Vagina (tissue), 2 donors: ENCODE measurements at regions not wholly inside any gene's neighbourhood (a gene's known extent, or its start where the extent isn't known, plus 50 kb on each side); places are given as distances from the start of the nearest gene placed in this dataset.

ENCODE experiments used
- DNase-seq, 2 donors: peaks; one replicate each; pipeline ENCODE4 v3.0.0-alpha.2; 2017; ENCODE audit errors: extremely low spot score in 2 of 2
- H3K27ac ChIP-seq: fragments of 200-600 bp; sonication (generic); one replicate; pipeline ENCODE4 v1.5.1; 2019
- H3K27me3 ChIP-seq: fragments of 200-600 bp; sonication (generic); one replicate; pipeline ENCODE4 v1.5.1; 2019
- H3K36me3 ChIP-seq, 2 donors: fragments of 200-600 bp; sonication (generic); one replicate each; pipeline ENCODE4 v1.5.1; 2017 to 2019
- H3K4me1 ChIP-seq: fragments of 200-600 bp; sonication (generic); one replicate; pipeline ENCODE4 v1.5.1; 2019
- H3K4me3 ChIP-seq, 2 donors: fragments of 200-600 bp; sonication (generic); 1 replicate in 1 of 2; 2 replicates in 1 of 2; pipeline ENCODE4 v1.5.1; 2016 to 2019
- H3K9me3 ChIP-seq: fragments of 200-600 bp; sonication (generic); one replicate; pipeline ENCODE4 v1.5.1; 2019
- POLR2A ChIP-seq, 2 donors: fragments of 450-650 bp; IDR thresholded peaks; one replicate each; pipeline ENCODE4 v1.6.1; 2017; ENCODE audit warnings: antibody characterized with exemption in 2 of 2, mild to moderate bottlenecking in 2 of 2, moderate library complexity in 2 of 2
- POLR2AphosphoS5 ChIP-seq, 2 donors: sonication (generic); formaldehyde crosslinking; IDR thresholded peaks; one replicate each; pipeline ENCODE4 v1.9.0; 2017; ENCODE audit warnings: antibody characterized with exemption in 2 of 2, mild to moderate bottlenecking in 2 of 2, low read depth in 1 of 2; ENCODE audit not compliant: insufficient read depth in 1 of 2
- intact Hi-C: fragments of 100-400 bp; cut with DNase I; formaldehyde crosslinking; loops from one replicate; pipeline ENCODE4 v1.15.1; 2023
- TF ChIP-seq, protein P1 (sequence below), 3 experiments: fragments of 450-650 bp in 2 of 3; fragments of 200-600 bp in 1 of 3; sonication (generic) in 1 of 3; IDR thresholded peaks; one replicate each; pipeline ENCODE4 v1.5.1; 2017 to 2019; ENCODE audit warnings: antibody characterized with exemption in 3 of 3, mild to moderate bottlenecking in 2 of 3, moderate library complexity in 2 of 3

DNA sequence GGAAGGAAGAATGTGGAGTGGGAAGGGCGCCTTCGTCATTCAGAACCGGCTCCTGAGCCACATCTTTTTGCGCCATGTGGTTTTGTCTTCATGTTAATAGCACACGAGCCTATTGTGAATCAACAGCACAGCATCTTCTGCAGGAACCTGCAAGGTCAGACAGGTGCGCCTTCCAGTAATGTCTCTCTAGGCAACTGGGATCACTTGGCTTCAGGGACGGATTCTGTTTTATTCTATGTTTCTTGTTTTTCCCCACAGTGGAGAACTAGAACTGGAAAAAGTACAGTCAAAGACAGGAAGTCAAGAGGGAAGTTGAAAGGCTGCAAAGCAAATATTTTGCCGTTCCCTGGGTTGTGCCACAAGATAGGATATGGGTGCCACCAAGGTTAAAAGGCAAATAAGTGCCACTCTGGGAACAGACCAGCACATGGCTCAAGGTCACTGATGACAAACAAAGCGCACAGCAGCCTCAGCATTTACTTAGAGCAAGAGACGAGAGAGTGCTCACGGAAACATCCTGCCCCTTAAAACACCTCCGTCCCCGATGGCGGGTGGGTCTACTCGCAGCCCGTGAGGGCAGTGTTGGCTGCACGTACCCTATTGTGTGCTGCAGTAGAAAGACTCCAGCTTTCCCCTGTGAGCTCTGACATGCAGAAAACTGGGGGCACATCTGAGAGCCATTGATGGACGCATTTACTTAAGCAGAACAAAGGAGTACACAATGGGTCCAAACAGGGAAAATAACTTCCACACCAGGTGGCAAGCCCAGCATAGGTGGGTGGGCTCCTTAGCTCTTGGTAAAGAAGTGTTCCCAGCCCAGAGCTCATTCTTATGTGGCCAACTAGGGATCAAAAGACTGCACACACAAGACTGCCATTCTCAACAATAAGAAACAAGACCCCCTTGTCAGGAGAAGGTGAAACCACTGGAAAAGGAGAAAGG, 107.2 kb upstream of the PARD3B start:
- Histone ChIP-seq H3K27ac (no peak overlapping the region), H3K9me3 (no peaks in the 10 kb centered on the region), H3K4me1 (no peaks in the 10 kb centered on the region), H3K27me3 (no peaks in the 10 kb centered on the region), H3K4me3 (no peak overlapping the region), H3K36me3 (no peaks in the 10 kb centered on the region)
- TF ChIP-seq POLR2A (IDR thresholded peaks at IDR 0.05) = no peak
- TF ChIP-seq POLR2AphosphoS5 (IDR thresholded peaks at IDR 0.05; ENCODE audit: insufficient read depth in 1 of 2, low read depth in 1 of 2) = no peak
- TF ChIP-seq, protein P1, sequence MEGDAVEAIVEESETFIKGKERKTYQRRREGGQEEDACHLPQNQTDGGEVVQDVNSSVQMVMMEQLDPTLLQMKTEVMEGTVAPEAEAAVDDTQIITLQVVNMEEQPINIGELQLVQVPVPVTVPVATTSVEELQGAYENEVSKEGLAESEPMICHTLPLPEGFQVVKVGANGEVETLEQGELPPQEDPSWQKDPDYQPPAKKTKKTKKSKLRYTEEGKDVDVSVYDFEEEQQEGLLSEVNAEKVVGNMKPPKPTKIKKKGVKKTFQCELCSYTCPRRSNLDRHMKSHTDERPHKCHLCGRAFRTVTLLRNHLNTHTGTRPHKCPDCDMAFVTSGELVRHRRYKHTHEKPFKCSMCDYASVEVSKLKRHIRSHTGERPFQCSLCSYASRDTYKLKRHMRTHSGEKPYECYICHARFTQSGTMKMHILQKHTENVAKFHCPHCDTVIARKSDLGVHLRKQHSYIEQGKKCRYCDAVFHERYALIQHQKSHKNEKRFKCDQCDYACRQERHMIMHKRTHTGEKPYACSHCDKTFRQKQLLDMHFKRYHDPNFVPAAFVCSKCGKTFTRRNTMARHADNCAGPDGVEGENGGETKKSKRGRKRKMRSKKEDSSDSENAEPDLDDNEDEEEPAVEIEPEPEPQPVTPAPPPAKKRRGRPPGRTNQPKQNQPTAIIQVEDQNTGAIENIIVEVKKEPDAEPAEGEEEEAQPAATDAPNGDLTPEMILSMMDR (IDR thresholded peaks at IDR 0.05) = no peak
- DNase-seq = no peak
- intact Hi-C loops = no loop called here

DNA sequence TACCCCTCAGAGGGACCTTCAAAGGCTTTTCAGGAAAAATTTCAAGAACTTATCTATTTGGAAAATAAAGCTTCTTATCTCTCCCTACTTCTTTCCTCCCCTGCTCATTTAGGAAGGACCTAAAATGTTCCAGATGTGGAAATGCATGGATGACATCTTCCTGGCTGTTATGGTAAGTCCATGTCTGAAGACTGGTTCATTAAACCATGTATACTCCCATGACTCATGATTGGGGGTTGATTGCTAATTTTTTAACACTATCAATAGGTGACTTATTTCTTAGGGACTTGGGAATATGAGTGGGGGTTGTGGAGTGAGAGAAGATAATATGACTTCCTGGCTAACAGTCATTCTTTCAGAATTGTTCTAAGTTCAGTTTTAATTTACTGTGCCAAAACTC, 104.0 kb upstream of the PARD3B start:
- Histone ChIP-seq H3K36me3 (no peaks in the 10 kb centered on the region), H3K9me3 (no peaks in the 10 kb centered on the region), H3K4me1 (no peaks in the 10 kb centered on the region), H3K27ac (no peak overlapping the region), H3K27me3 (no peaks in the 10 kb centered on the region), H3K4me3 (no peak overlapping the region)
- intact Hi-C loops = no loop called here
- TF ChIP-seq, protein P1 (IDR thresholded peaks at IDR 0.05) = no peak
- no peak for TF ChIP-seq POLR2A (IDR thresholded peaks at IDR 0.05)
- no peak for TF ChIP-seq POLR2AphosphoS5 (IDR thresholded peaks at IDR 0.05; ENCODE audit: insufficient read depth in 1 of 2, low read depth in 1 of 2)
- DNase-seq = no peak

DNA sequence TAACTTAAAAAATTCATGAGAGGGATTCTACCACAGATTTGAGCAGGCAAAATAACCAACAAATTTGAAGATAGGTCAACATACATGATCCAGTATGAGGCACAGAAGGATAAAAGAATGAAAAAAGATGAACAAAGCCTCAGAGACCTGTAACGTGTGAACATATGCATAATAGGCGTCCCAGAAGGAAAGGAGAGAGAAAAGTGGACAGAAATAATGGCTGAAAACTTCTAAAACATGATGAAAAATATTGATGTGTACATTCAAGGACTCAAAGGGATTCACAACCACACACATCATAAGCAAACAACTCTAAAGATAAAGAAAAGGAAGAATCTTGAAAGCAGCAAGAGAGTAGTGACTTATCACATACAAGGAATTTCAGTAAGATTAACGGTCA, 100.1 kb upstream of the PARD3B start:
- intact Hi-C loops = no loop called here
- DNase-seq = no peak
- Histone ChIP-seq H3K4me1 (no peaks in the 10 kb centered on the region), H3K4me3 (no peak overlapping the region), H3K36me3 (no peaks in the 10 kb centered on the region), H3K27ac (no peak overlapping the region), H3K27me3 (no peaks in the 10 kb centered on the region), H3K9me3 (no peaks in the 10 kb centered on the region)
- no peak for TF ChIP-seq POLR2AphosphoS5 (IDR thresholded peaks at IDR 0.05; ENCODE audit: insufficient read depth in 1 of 2, low read depth in 1 of 2)
- TF ChIP-seq POLR2A (IDR thresholded peaks at IDR 0.05) = no peak
- TF ChIP-seq, protein P1 (IDR thresholded peaks at IDR 0.05) = no peak

- Histone ChIP-seq H3K4me1 (peaks cover 12% of the 10 kb centered on the region), H3K36me3 (no peaks in the 10 kb centered on the region), H3K27me3 (no peaks in the 10 kb centered on the region), H3K4me3 (no peak overlapping the region), H3K9me3 (no peaks in the 10 kb centered on the region), H3K27ac (no peak overlapping the region)
- no peak for DNase-seq
- TF ChIP-seq POLR2A (IDR thresholded peaks at IDR 0.05) = no peak
- TF ChIP-seq POLR2AphosphoS5 (IDR thresholded peaks at IDR 0.05; ENCODE audit: insufficient read depth in 1 of 2, low read depth in 1 of 2) = no peak
- TF ChIP-seq, protein P1 (IDR thresholded peaks at IDR 0.05) = no peak
- intact Hi-C loops = no loop called here
These were observed 97.6 kb upstream of the PARD3B start for GRCh38 chr2:204447722-204448121.

DNA sequence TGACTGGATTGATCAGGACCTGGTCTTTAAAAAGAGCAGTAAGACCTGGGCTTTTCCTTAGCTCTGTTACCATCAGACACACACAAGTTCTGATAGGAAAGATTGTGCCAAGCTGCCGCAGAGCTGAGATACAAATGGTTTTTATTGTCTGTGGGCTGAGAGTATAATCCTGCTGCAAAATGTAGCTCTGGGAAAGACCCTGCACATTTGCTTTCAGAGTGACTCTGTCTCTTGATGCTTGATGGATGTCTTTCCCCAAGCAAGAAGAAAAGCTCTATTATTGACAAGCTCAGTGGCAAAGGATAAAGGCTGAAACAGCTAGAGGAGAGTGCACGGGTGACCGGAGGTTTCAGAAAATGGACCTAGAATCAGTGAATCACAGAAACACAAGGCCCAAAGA, 95.3 kb upstream of the PARD3B start:
- no peaks in the 10 kb centered on the region for H3K27me3 ChIP-seq
- H3K4me1 ChIP-seq = peaks cover 35% of the 10 kb centered on the region
- no peak overlapping the region for H3K27ac ChIP-seq
- TF ChIP-seq POLR2A (IDR thresholded peaks at IDR 0.05) (no peak), POLR2AphosphoS5 (IDR thresholded peaks at IDR 0.05; ENCODE audit: insufficient read depth in 1 of 2, low read depth in 1 of 2) (no peak)
- TF ChIP-seq, protein P1 (IDR thresholded peaks at IDR 0.05) = no peak
- intact Hi-C loops = no loop called here
- no peak for DNase-seq
- H3K9me3 ChIP-seq = no peaks in the 10 kb centered on the region
- H3K36me3 ChIP-seq = no peaks in the 10 kb centered on the region
- H3K4me3 ChIP-seq = no peak overlapping the region
